BJ (cell line): ENCODE measurements at regions not wholly inside any gene's neighbourhood (a gene's known extent, or its start where the extent isn't known, plus 50 kb on each side); places are given as distances from the start of the nearest gene placed in this dataset.

Experiments
- CTCF ChIA-PET: fragments of 350-600 bp; formaldehyde crosslinking; extraction: SDS; loops from one replicate; lab custom pipeline; 2021; ENCODE audit warnings: antibody characterized with exemption, inconsistent platforms; lab: Yijun Ruan, JAX
- POLR2A ChIA-PET: fragments of 300-600 bp; sonication (Branson Sonifier 250); formaldehyde crosslinking; extraction: SDS; loops from one replicate; lab custom pipeline; 2021; ENCODE audit warnings: antibody characterized with exemption; lab: Charles Lee
- DNase-seq: peaks from one replicate; pipeline ENCODE4 v3.0.0-alpha.2; 2011; ENCODE audit warnings: low read depth
- H3K27me3 ChIP-seq: 2 replicates; pipeline ENCODE4 v1.6.0; 2011; ENCODE audit warnings: low read length; ENCODE audit not compliant: control insufficient read depth, insufficient read depth
- H3K36me3 ChIP-seq: 2 replicates; pipeline ENCODE4 v1.5.1; 2011; ENCODE audit warnings: low read length; ENCODE audit not compliant: control insufficient read depth, insufficient read depth
- H3K4me3 ChIP-seq: 2 replicates; pipeline ENCODE4 v1.5.1; 2011; ENCODE audit warnings: low read depth, mild to moderate bottlenecking, control low read depth, low read length
- CTCF ChIP-seq: IDR thresholded peaks from 2 replicates; pipeline ENCODE4 v1.5.1; 2011; ENCODE audit warnings: low read depth, mild to moderate bottlenecking, control low read depth, inconsistent platforms, low read length, moderate library complexity; ENCODE audit not compliant: insufficient read depth

- no peaks in the 10 kb centered on the region for H3K36me3 ChIP-seq
- ChIA-PET POLR2A (no interaction called here), CTCF (no interaction called here)
- no peak overlapping the region for H3K4me3 ChIP-seq
- no peak for TF ChIP-seq CTCF
- H3K27me3 ChIP-seq, result no peaks in the 10 kb centered on the region
- DNase-seq, result no peak
Observed at GRCh38 chr2:83475371-83475770, 983.7 kb downstream of the SUCLG1 start.

- CTCF ChIA-PET, result no interaction called here
Observed at GRCh38 chr2:83471655-83472054, 987.4 kb downstream of the SUCLG1 start.

GRCh38 chr2:83470928-83471327 lies 988.2 kb downstream of the SUCLG1 start:
- no peaks in the 10 kb centered on the region for H3K27me3 ChIP-seq
- ChIA-PET POLR2A (no interaction called here), CTCF (no interaction called here)
- H3K4me3 ChIP-seq, result no peak overlapping the region
- DNase-seq, result no peak
- no peaks in the 10 kb centered on the region for H3K36me3 ChIP-seq
- TF ChIP-seq CTCF, result no peak

More at GRCh38 chr2:83471655-83472054, 987.4 kb downstream of the SUCLG1 start:
- H3K27me3 ChIP-seq, result no peaks in the 10 kb centered on the region
- POLR2A ChIA-PET, result no interaction called here
- no peak for DNase-seq
- TF ChIP-seq CTCF, result no peak
- no peaks in the 10 kb centered on the region for H3K36me3 ChIP-seq
- no peak overlapping the region for H3K4me3 ChIP-seq

GRCh38 chr2:83464444-83464843 lies 994.6 kb downstream of the SUCLG1 start:
- peak; percentile 9 for DNase-seq
- no peak for TF ChIP-seq CTCF
- Histone ChIP-seq H3K36me3 (no peaks in the 10 kb centered on the region), H3K27me3 (no peaks in the 10 kb centered on the region), H3K4me3 (no peak overlapping the region)
- POLR2A ChIA-PET, result no interaction called here
- CTCF ChIA-PET, result no interaction called here

- Histone ChIP-seq H3K36me3 (no peaks in the 10 kb centered on the region), H3K4me3 (no peak overlapping the region), H3K27me3 (no peaks in the 10 kb centered on the region)
- POLR2A ChIA-PET, result no interaction called here
- TF ChIP-seq CTCF, result no peak
- no peak for DNase-seq
- CTCF ChIA-PET, result no interaction called here
Observed at GRCh38 chr2:83462881-83463280, 996.2 kb downstream of the SUCLG1 start.
